Prostate gland (tissue), 2 donors: ENCODE measurements at regions not wholly inside any gene's neighbourhood (a gene's known extent, or its start where the extent isn't known, plus 50 kb on each side); places are given as distances from the start of the nearest gene placed in this dataset.

ENCODE experiments used
- POLR2A ChIP-seq: fragments of 450-650 bp; IDR thresholded peaks from one replicate; pipeline ENCODE4 v1.6.1; 2016; ENCODE audit warnings: antibody characterized with exemption, mild to moderate bottlenecking
- POLR2AphosphoS5 ChIP-seq: sonication (generic); formaldehyde crosslinking; IDR thresholded peaks from one replicate; pipeline ENCODE4 v1.6.1; 2017; ENCODE audit warnings: antibody characterized with exemption
- TF ChIP-seq, protein P1 (sequence below), 4 experiments: fragments of 200-600 bp in 2 of 4; fragments of 450-650 bp in 2 of 4; sonication (generic) in 2 of 4; IDR thresholded peaks; 1 replicate in 3 of 4; 2 replicates in 1 of 4; pipeline ENCODE4 v1.5.1; 2016 to 2019; ENCODE audit warnings: antibody characterized with exemption in 4 of 4, mild to moderate bottlenecking in 2 of 4, moderate library complexity in 2 of 4

- TF ChIP-seq, protein P1, sequence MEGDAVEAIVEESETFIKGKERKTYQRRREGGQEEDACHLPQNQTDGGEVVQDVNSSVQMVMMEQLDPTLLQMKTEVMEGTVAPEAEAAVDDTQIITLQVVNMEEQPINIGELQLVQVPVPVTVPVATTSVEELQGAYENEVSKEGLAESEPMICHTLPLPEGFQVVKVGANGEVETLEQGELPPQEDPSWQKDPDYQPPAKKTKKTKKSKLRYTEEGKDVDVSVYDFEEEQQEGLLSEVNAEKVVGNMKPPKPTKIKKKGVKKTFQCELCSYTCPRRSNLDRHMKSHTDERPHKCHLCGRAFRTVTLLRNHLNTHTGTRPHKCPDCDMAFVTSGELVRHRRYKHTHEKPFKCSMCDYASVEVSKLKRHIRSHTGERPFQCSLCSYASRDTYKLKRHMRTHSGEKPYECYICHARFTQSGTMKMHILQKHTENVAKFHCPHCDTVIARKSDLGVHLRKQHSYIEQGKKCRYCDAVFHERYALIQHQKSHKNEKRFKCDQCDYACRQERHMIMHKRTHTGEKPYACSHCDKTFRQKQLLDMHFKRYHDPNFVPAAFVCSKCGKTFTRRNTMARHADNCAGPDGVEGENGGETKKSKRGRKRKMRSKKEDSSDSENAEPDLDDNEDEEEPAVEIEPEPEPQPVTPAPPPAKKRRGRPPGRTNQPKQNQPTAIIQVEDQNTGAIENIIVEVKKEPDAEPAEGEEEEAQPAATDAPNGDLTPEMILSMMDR (IDR thresholded peaks at IDR 0.05) = no peak
- no peak for TF ChIP-seq POLR2A
- no peak for TF ChIP-seq POLR2AphosphoS5
Observed at GRCh38 chr13:34868733-34869132, 73.3 kb upstream of the NBEA start.
